CD4-positive, alpha-beta T cell (primary cell): ENCODE measurements at regions not wholly inside any gene's neighbourhood (a gene's known extent, or its start where the extent isn't known, plus 50 kb on each side); places are given as distances from the start of the nearest gene placed in this dataset.

ENCODE experiments used
- ATAC-seq: fragments of 200-7000 bp; cut with Tn5 transposase; one replicate; pipeline ENCODE4 v1.10.0; 2022; ENCODE audit warnings: mild to moderate bottlenecking; ENCODE audit not compliant: poor library complexity
- CTCF ChIA-PET: fragments of 350-600 bp; sonication (Branson Sonifier 250); formaldehyde crosslinking; loops from one replicate; lab custom pipeline; 2021; ENCODE audit warnings: antibody characterized with exemption, inconsistent platforms; lab: Charles Lee
- POLR2A ChIA-PET: fragments of 350-600 bp; sonication (Branson Sonifier 250); formaldehyde crosslinking; loops from one replicate; lab custom pipeline; 2021; ENCODE audit warnings: antibody characterized with exemption, inconsistent platforms; lab: Charles Lee
- DNase-seq, 14 experiments: peaks; one replicate each; pipeline ENCODE4 v3.0.0-alpha.2; 2013 to 2020; ENCODE audit warnings: mixed read lengths in 2 of 14
- H3K27ac ChIP-seq, 2 donors: one replicate each; pipeline versions ENCODE4 v1.5.1 to v1.7.0; 2013; ENCODE audit warnings: low read length in 2 of 2, low read depth in 1 of 2, mild to moderate bottlenecking in 1 of 2
- H3K27me3 ChIP-seq, 2 experiments: 1 replicate in 1 of 2; 2 replicates in 1 of 2; pipeline versions ENCODE4 v1.6.1 to v1.7.0; 2013; ENCODE audit warnings: low read length in 2 of 2, control low read depth in 1 of 2, mild to moderate bottlenecking in 1 of 2, moderate library complexity in 1 of 2; ENCODE audit not compliant: insufficient read depth in 2 of 2, control insufficient read depth in 1 of 2
- H3K36me3 ChIP-seq: one replicate; pipeline ENCODE4 v1.6.1; 2013; ENCODE audit warnings: low read length, control low read depth; ENCODE audit not compliant: insufficient read depth
- H3K4me1 ChIP-seq: one replicate; pipeline ENCODE4 v1.6.1; 2013; ENCODE audit warnings: low read length, control low read depth; ENCODE audit not compliant: insufficient read depth
- H3K4me3 ChIP-seq: one replicate; pipeline ENCODE4 v1.5.1; 2013; ENCODE audit warnings: mild to moderate bottlenecking, low read length, moderate library complexity
- H3K9me3 ChIP-seq, 2 experiments: 1 replicate in 1 of 2; 2 replicates in 1 of 2; pipeline versions ENCODE4 v1.6.1 to v1.7.0; 2013; ENCODE audit warnings: low read length in 2 of 2, mild to moderate bottlenecking in 2 of 2, control low read depth in 1 of 2, moderate library complexity in 1 of 2; ENCODE audit not compliant: control insufficient read depth in 1 of 2, insufficient read depth in 1 of 2
- H3K27ac Mint-ChIP-seq: one replicate; pipeline ENCODE4 v1.8.0; 2020; ENCODE audit warnings: mixed read lengths
- H3K27me3 Mint-ChIP-seq: one replicate; pipeline ENCODE4 v1.8.0; 2021; ENCODE audit warnings: mixed read lengths
- H3K36me3 Mint-ChIP-seq: one replicate; pipeline ENCODE4 v1.8.0; 2021; ENCODE audit warnings: low read depth, mixed read lengths
- H3K4me1 Mint-ChIP-seq: one replicate; pipeline ENCODE4 v1.8.0; 2021; ENCODE audit warnings: low read depth, mixed read lengths
- H3K4me3 Mint-ChIP-seq: one replicate; pipeline ENCODE4 v1.8.0; 2020; ENCODE audit warnings: mild to moderate bottlenecking, mixed read lengths
- H3K9me3 Mint-ChIP-seq: one replicate; pipeline ENCODE4 v1.8.0; 2020; ENCODE audit warnings: mixed read lengths
- CTCF ChIP-seq: fragments of 200-600 bp; IDR thresholded peaks from one replicate; pipeline ENCODE4 v1.8.0; 2022; ENCODE audit warnings: antibody characterized with exemption, mild to moderate bottlenecking
- intact Hi-C, 2 experiments: fragments of 100-400 bp; cut with DNase I in 1 of 2; cut with micrococcal nuclease in 1 of 2; formaldehyde crosslinking; loops; one replicate each; pipeline versions ENCODE4 v1.15.1 to v1.9.0; 2023 to 2025; cut with DNase I, micrococcal nuclease

DNA sequence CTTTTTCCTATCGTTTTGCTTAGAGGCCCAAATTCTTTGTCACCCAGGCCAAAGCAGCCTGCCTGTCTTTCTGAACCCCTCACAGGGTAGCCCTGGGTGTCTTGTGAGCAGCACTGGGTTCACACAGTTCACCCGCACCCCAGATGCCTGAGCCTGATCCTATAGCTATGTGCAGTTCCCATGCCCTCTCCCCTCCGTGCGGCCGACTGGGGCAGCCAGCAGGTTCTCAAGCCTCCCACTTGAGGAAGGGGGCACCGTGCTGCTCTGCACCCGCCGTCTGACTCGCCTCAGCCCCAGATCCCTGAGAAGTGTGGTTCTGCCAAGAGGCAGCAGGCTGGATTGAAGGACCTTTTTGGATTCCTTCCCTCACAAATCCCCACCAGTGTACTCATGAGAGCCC lies 89.0 kb downstream of the PSMB1 start:
- peaks cover 5% of the 10 kb centered on the region for H3K4me1 ChIP-seq
- POLR2A ChIA-PET: no interaction called here
- peaks cover 4 to 7% of the 10 kb centered on the region in 2 experiments for H3K27me3 ChIP-seq
- intact Hi-C loops: no loop called here
- no peak overlapping the region for H3K4me3 ChIP-seq
- Mint-ChIP-seq H3K36me3 (no peaks in the 10 kb centered on the region), H3K4me3 (no peak overlapping the region), H3K9me3 (peaks cover 2% of the 10 kb centered on the region), H3K27ac (no peak overlapping the region), H3K27me3 (peaks cover 9% of the 10 kb centered on the region), H3K4me1 (peaks cover 8% of the 10 kb centered on the region)
- CTCF ChIA-PET: no interaction called here
- H3K9me3 ChIP-seq: peaks cover 0 to 9% of the 10 kb centered on the region in 2 experiments
- TF ChIP-seq CTCF: no peak
- H3K27ac ChIP-seq: no peak overlapping the region
- ATAC-seq (no peak), DNase-seq (no peak)
- H3K36me3 ChIP-seq: no peaks in the 10 kb centered on the region

DNA sequence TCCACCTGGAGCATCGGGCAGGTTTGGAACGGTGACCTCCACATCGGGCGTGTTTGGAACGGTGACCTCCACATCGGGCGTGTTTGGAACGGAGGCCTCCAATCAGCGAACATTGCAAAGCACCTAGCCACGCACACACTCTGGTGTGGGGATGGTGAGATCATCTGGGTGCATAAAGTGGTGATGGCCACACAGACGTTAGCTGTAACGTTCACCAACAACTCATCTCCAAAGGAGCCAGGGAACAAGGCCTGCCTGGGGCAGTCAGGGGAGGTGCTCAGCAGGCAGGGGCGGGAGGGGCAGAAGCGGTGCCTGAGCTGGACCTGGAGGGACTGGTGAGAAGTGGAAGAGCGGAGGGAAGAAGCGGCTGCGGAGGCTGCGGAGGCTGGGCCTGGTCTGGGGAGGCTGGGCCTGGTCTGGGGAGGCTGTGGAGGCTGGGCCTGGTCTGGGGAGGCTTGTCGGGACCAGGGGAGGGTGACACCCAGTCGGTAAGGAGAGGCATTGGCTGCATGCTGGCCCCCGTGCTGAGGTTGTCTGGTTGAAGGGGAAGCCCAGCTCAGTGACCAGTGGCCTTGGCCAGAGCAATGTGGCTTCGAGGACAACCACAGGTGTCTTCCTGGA lies 89.9 kb downstream of the PSMB1 start:
- Mint-ChIP-seq H3K36me3 (no peaks in the 10 kb centered on the region), H3K9me3 (peaks cover 2% of the 10 kb centered on the region), H3K4me3 (no peak overlapping the region), H3K27me3 (peaks cover 9% of the 10 kb centered on the region), H3K27ac (no peak overlapping the region), H3K4me1 (peaks cover 8% of the 10 kb centered on the region)
- Histone ChIP-seq H3K4me1 (peaks cover 5% of the 10 kb centered on the region), H3K27ac (no peak overlapping the region), H3K9me3 (peaks cover 0 to 9% of the 10 kb centered on the region in 2 experiments), H3K27me3 (peaks cover 5 to 7% of the 10 kb centered on the region in 2 experiments), H3K4me3 (no peak overlapping the region), H3K36me3 (no peaks in the 10 kb centered on the region)
- ATAC-seq: no peak
- no peak for TF ChIP-seq CTCF
- ChIA-PET CTCF (no interaction called here), POLR2A (no interaction called here)
- no peak for DNase-seq
- intact Hi-C loops: no loop called here

DNA sequence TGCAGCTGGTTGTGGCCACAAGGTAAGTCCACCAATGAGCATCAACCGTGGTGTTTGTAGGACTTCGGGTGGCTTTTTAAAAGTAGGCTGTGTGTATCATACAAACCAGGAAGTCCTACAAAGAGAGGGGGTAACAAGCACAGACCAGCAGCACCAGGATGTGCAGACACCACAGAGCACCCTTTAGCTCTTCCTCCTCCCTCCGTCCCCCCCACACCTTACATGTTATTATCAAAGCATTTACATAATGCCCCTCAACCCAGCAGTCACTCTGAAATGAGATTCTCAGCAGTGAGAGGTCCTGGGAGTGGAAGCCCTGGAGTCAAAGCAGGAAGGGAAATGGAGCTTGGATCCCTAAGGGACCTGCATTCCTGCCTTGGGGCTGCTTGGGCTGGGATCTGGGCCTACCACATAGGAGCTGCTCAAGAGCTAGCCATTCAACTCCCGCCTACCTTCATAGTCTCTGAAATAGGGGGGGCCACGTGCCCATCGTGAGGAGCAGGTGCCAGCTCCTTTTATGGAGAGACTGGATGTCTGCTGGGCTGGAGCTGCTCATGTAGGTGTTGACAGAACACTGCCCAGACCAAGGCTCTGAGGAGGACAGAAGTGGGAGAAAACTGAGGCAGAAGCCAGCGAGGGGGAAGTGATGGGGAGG lies 90.6 kb downstream of the PSMB1 start:
- no peak for TF ChIP-seq CTCF
- H3K27me3 Mint-ChIP-seq: peaks cover 9% of the 10 kb centered on the region
- POLR2A ChIA-PET: no interaction called here
- peaks cover 8% of the 10 kb centered on the region for H3K4me1 Mint-ChIP-seq
- ATAC-seq (no peak), DNase-seq (peak in 1 of 14 experiments; percentile 27)
- H3K4me3 ChIP-seq: no peak overlapping the region
- peaks cover 5% of the 10 kb centered on the region for H3K4me1 ChIP-seq
- H3K36me3 Mint-ChIP-seq: no peaks in the 10 kb centered on the region
- no peak overlapping the region for H3K27ac ChIP-seq
- CTCF ChIA-PET: no interaction called here
- no peak overlapping the region for H3K4me3 Mint-ChIP-seq
- H3K9me3 ChIP-seq: peaks cover 0 to 4% of the 10 kb centered on the region in 2 experiments
- intact Hi-C loops: no loop called here
- no peak overlapping the region for H3K27ac Mint-ChIP-seq
- H3K9me3 Mint-ChIP-seq: peaks cover 2% of the 10 kb centered on the region
- H3K36me3 ChIP-seq: no peaks in the 10 kb centered on the region
- H3K27me3 ChIP-seq: peaks cover 5 to 9% of the 10 kb centered on the region in 2 experiments
